ENCODE measurements at regions not wholly inside any gene's neighbourhood (a gene's known extent, or its start where the extent isn't known, plus 50 kb on each side); places are given as distances from the start of the nearest gene placed in this dataset.

- H3K27ac Mint-ChIP-seq, result no peak overlapping the region
- no peaks in the 10 kb centered on the region for H3K4me1 Mint-ChIP-seq (ENCODE audit: low read depth)
- no peak for DNase-seq (ENCODE audit: low spot score, unreplicated experiment)
- no peak for TF ChIP-seq CTCF (IDR thresholded peaks at IDR 0.05; ENCODE audit: unreplicated experiment)
- no peaks in the 10 kb centered on the region for H3K36me3 Mint-ChIP-seq (ENCODE audit: insufficient read depth)
- H3K4me3 Mint-ChIP-seq (ENCODE audit: low read depth), result no peak overlapping the region
- H3K9me3 Mint-ChIP-seq (ENCODE audit: low read depth), result no peaks in the 10 kb centered on the region
- H3K27me3 Mint-ChIP-seq, result no peaks in the 10 kb centered on the region
Measured at GRCh38 chr3:168205451-168205850, 109.7 kb upstream of the GOLIM4 start.

DNA sequence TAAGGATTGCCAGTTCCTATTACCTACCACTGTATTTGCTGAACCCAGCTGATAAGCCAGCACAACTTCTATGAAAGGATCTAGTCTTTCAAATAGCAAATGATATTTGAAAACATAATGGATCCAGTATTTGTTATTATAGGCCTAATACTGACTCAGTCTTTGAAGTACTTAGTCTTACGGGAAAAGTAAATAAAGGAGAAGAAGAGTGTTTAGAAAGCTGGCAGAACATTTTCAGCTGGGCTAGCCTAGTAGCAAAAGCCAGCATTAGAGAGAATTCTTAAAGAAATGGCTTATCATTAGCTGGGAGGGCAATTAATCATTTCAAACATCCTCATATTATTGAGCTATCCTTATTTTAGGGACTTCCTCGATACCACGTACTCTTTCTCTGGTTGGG is 101.4 kb upstream of the GOLIM4 start:
- H3K36me3 Mint-ChIP-seq (ENCODE audit: insufficient read depth), result no peaks in the 10 kb centered on the region
- H3K9me3 Mint-ChIP-seq (ENCODE audit: low read depth), result no peaks in the 10 kb centered on the region
- peaks cover 9% of the 10 kb centered on the region for H3K4me1 Mint-ChIP-seq (ENCODE audit: low read depth)
- no peak for DNase-seq (ENCODE audit: low spot score, unreplicated experiment)
- no peak for TF ChIP-seq CTCF (IDR thresholded peaks at IDR 0.05; ENCODE audit: unreplicated experiment)
- no peak overlapping the region for H3K4me3 Mint-ChIP-seq (ENCODE audit: low read depth)
- no peaks in the 10 kb centered on the region for H3K27me3 Mint-ChIP-seq
- peak overlapping the region; percentile 12 for H3K27ac Mint-ChIP-seq

GRCh38 chr3:168191856-168192255 is 96.1 kb upstream of the GOLIM4 start:
- Mint-ChIP-seq H3K27me3 (no peaks in the 10 kb centered on the region), H3K4me1 (ENCODE audit: low read depth) (peaks cover 8% of the 10 kb centered on the region), H3K27ac (no peak overlapping the region), H3K36me3 (ENCODE audit: insufficient read depth) (no peaks in the 10 kb centered on the region), H3K4me3 (ENCODE audit: low read depth) (no peak overlapping the region), H3K9me3 (ENCODE audit: low read depth) (no peaks in the 10 kb centered on the region)
- DNase-seq (ENCODE audit: low spot score, unreplicated experiment), result no peak
- no peak for TF ChIP-seq CTCF (IDR thresholded peaks at IDR 0.05; ENCODE audit: unreplicated experiment)

GRCh38 chr3:168187233-168187632 is 91.5 kb upstream of the GOLIM4 start:
- no peaks in the 10 kb centered on the region for H3K9me3 Mint-ChIP-seq (ENCODE audit: low read depth)
- no peaks in the 10 kb centered on the region for H3K27me3 Mint-ChIP-seq
- H3K4me3 Mint-ChIP-seq (ENCODE audit: low read depth), result no peak overlapping the region
- no peak overlapping the region for H3K27ac Mint-ChIP-seq
- DNase-seq (ENCODE audit: low spot score, unreplicated experiment), result no peak
- H3K4me1 Mint-ChIP-seq (ENCODE audit: low read depth), result peaks cover 8% of the 10 kb centered on the region
- no peaks in the 10 kb centered on the region for H3K36me3 Mint-ChIP-seq (ENCODE audit: insufficient read depth)
- TF ChIP-seq CTCF (IDR thresholded peaks at IDR 0.05; ENCODE audit: unreplicated experiment), result no peak

GRCh38 chr3:168186293-168186983 is 90.7 kb upstream of the GOLIM4 start:
- Mint-ChIP-seq H3K9me3 (ENCODE audit: low read depth) (no peaks in the 10 kb centered on the region), H3K27me3 (no peaks in the 10 kb centered on the region), H3K36me3 (ENCODE audit: insufficient read depth) (no peaks in the 10 kb centered on the region), H3K27ac (no peak overlapping the region), H3K4me1 (ENCODE audit: low read depth) (peaks cover 5% of the 10 kb centered on the region), H3K4me3 (ENCODE audit: low read depth) (no peak overlapping the region)
- no peak for TF ChIP-seq CTCF (IDR thresholded peaks at IDR 0.05; ENCODE audit: unreplicated experiment)
- DNase-seq (ENCODE audit: low spot score, unreplicated experiment), result no peak

Measured in progenitor cell of endocrine pancreas (in vitro differentiated cells).